ENCODE measurements at regions not wholly inside any gene's neighbourhood (a gene's known extent, or its start where the extent isn't known, plus 50 kb on each side); places are given as distances from the start of the nearest gene placed in this dataset.
A peak's percentile ranks its signal among the peaks of the same experiment; 100 is the strongest.
"Not testable (repeated sequence)": the region's sequence is repeated elsewhere in the genome, so short reads cannot be mapped to it uniquely, and the experiment has no call there.

GRCh38 chr14:44453433-44454171, 53.5 kb downstream of the FSCB start:
- in situ Hi-C loops (cut with HindIII; ENCODE audit: low pct_unique_long_range_greater_than_20kb, low sequenced_read_pairs): no loop called here
- peak; percentile 7 for DNase-seq (ENCODE audit: low read depth, low spot score)

GRCh38 chr14:44450232-44450631, 56.9 kb downstream of the FSCB start:
- DNase-seq (ENCODE audit: low read depth, low spot score); in situ Hi-C loops (cut with HindIII; ENCODE audit: low pct_unique_long_range_greater_than_20kb, low sequenced_read_pairs): not testable (repeated sequence)

GRCh38 chr14:44449680-44450079, 57.4 kb downstream of the FSCB start:
- no peak for DNase-seq (ENCODE audit: low read depth, low spot score)
- in situ Hi-C loops (cut with HindIII; ENCODE audit: low pct_unique_long_range_greater_than_20kb, low sequenced_read_pairs): no loop called here

- DNase-seq (ENCODE audit: low read depth, low spot score): no peak
- in situ Hi-C loops (cut with HindIII; ENCODE audit: low pct_unique_long_range_greater_than_20kb, low sequenced_read_pairs): no loop called here
These were observed 58.1 kb downstream of the FSCB start for GRCh38 chr14:44448951-44449358.

GRCh38 chr14:44446965-44447364, 60.1 kb downstream of the FSCB start:
- DNase-seq (ENCODE audit: low read depth, low spot score): no peak
- in situ Hi-C loops (cut with HindIII; ENCODE audit: low pct_unique_long_range_greater_than_20kb, low sequenced_read_pairs): no loop called here

GRCh38 chr14:44444454-44444853, 62.6 kb downstream of the FSCB start:
- DNase-seq (ENCODE audit: low read depth, low spot score): no peak
- in situ Hi-C loops (cut with HindIII; ENCODE audit: low pct_unique_long_range_greater_than_20kb, low sequenced_read_pairs): no loop called here

GRCh38 chr14:44438936-44439335, 68.1 kb downstream of the FSCB start:
- in situ Hi-C loops (cut with HindIII; ENCODE audit: low pct_unique_long_range_greater_than_20kb, low sequenced_read_pairs): no loop called here
- DNase-seq (ENCODE audit: low read depth, low spot score): no peak

GRCh38 chr14:44438221-44438620, 68.9 kb downstream of the FSCB start:
- DNase-seq (ENCODE audit: low read depth, low spot score): no peak
- in situ Hi-C loops (cut with HindIII; ENCODE audit: low pct_unique_long_range_greater_than_20kb, low sequenced_read_pairs): no loop called here

GRCh38 chr14:44436458-44436857, 70.6 kb downstream of the FSCB start:
- in situ Hi-C loops (cut with HindIII; ENCODE audit: low pct_unique_long_range_greater_than_20kb, low sequenced_read_pairs): no loop called here
- no peak for DNase-seq (ENCODE audit: low read depth, low spot score)

GRCh38 chr14:44428231-44428945, 78.7 kb downstream of the FSCB start:
- DNase-seq (ENCODE audit: low read depth, low spot score): no peak
- in situ Hi-C loops (cut with HindIII; ENCODE audit: low pct_unique_long_range_greater_than_20kb, low sequenced_read_pairs): no loop called here

GRCh38 chr14:44422699-44423098, 84.4 kb downstream of the FSCB start:
- in situ Hi-C loops (cut with HindIII; ENCODE audit: low pct_unique_long_range_greater_than_20kb, low sequenced_read_pairs): no loop called here
- no peak for DNase-seq (ENCODE audit: low read depth, low spot score)

- in situ Hi-C loops (cut with HindIII; ENCODE audit: low pct_unique_long_range_greater_than_20kb, low sequenced_read_pairs): no loop called here
- DNase-seq (ENCODE audit: low read depth, low spot score): no peak
These were observed 86.9 kb downstream of the FSCB start for GRCh38 chr14:44420226-44420625.

- in situ Hi-C loops (cut with HindIII; ENCODE audit: low pct_unique_long_range_greater_than_20kb, low sequenced_read_pairs): no loop called here
- no peak for DNase-seq (ENCODE audit: low read depth, low spot score)
These were observed 88.2 kb downstream of the FSCB start for GRCh38 chr14:44418856-44419255.

- in situ Hi-C loops (cut with HindIII; ENCODE audit: low pct_unique_long_range_greater_than_20kb, low sequenced_read_pairs): no loop called here
- no peak for DNase-seq (ENCODE audit: low read depth, low spot score)
These were observed 89.3 kb downstream of the FSCB start for GRCh38 chr14:44417809-44418208.

- no peak for DNase-seq (ENCODE audit: low read depth, low spot score)
- in situ Hi-C loops (cut with HindIII; ENCODE audit: low pct_unique_long_range_greater_than_20kb, low sequenced_read_pairs): no loop called here
These were observed 92.4 kb downstream of the FSCB start for GRCh38 chr14:44414646-44415045.

GRCh38 chr14:44412858-44413569, 94.1 kb downstream of the FSCB start:
- no peak for DNase-seq (ENCODE audit: low read depth, low spot score)
- in situ Hi-C loops (cut with HindIII; ENCODE audit: low pct_unique_long_range_greater_than_20kb, low sequenced_read_pairs): no loop called here

- in situ Hi-C loops (cut with HindIII; ENCODE audit: low pct_unique_long_range_greater_than_20kb, low sequenced_read_pairs): no loop called here
- no peak for DNase-seq (ENCODE audit: low read depth, low spot score)
These were observed 102.0 kb downstream of the FSCB start for GRCh38 chr14:44405011-44405486.

- no peak for DNase-seq (ENCODE audit: low read depth, low spot score)
These were observed 102.5 kb downstream of the FSCB start for GRCh38 chr14:44404599-44404998.

More at GRCh38 chr14:44404599-44404998, 102.5 kb downstream of the FSCB start:
- in situ Hi-C loops (cut with HindIII; ENCODE audit: low pct_unique_long_range_greater_than_20kb, low sequenced_read_pairs): no loop called here

All from SK-MEL-5 (cell line).